Liver (tissue), 8 donors: ENCODE measurements at regions not wholly inside any gene's neighbourhood (a gene's known extent, or its start where the extent isn't known, plus 50 kb on each side); places are given as distances from the start of the nearest gene placed in this dataset.

Experiments
- DNase-seq: peaks from one replicate; pipeline ENCODE4 v3.0.0-alpha.2; 2017; ENCODE audit warnings: low spot score
- H3K27ac ChIP-seq, 2 donors: one replicate each; pipeline ENCODE4 v1.7.0; 2013; ENCODE audit warnings: inconsistent platforms in 2 of 2, low read length in 2 of 2, control low read depth in 1 of 2, low read depth in 1 of 2, mild to moderate bottlenecking in 1 of 2
- H3K27me3 ChIP-seq, 4 donors: one replicate each; pipeline versions ENCODE4 v1.6.1 to v1.7.0; 2013; ENCODE audit warnings: low read length in 3 of 4, inconsistent platforms in 1 of 4, mild to moderate bottlenecking in 1 of 4, moderate library complexity in 1 of 4; ENCODE audit not compliant: control insufficient read depth in 4 of 4, insufficient read depth in 4 of 4
- H3K36me3 ChIP-seq, 4 donors: one replicate each; pipeline versions ENCODE4 v1.6.1 to v1.7.0; 2013; ENCODE audit warnings: low read length in 3 of 4, mild to moderate bottlenecking in 3 of 4, low read depth in 1 of 4, moderate library complexity in 1 of 4; ENCODE audit not compliant: control insufficient read depth in 4 of 4, insufficient read depth in 3 of 4
- H3K4me1 ChIP-seq, 4 donors: one replicate each; pipeline versions ENCODE4 v1.6.1 to v1.7.0; 2013; ENCODE audit warnings: low read length in 3 of 4, mild to moderate bottlenecking in 3 of 4, moderate library complexity in 1 of 4; ENCODE audit not compliant: control insufficient read depth in 4 of 4, insufficient read depth in 4 of 4
- H3K4me3 ChIP-seq, 3 donors: one replicate each; pipeline versions ENCODE4 v1.6.1 to v1.7.0; 2013; ENCODE audit warnings: low read length in 3 of 3, control low read depth in 1 of 3, low read depth in 1 of 3, mild to moderate bottlenecking in 1 of 3
- H3K9ac ChIP-seq, 2 donors: one replicate each; pipeline ENCODE4 v1.7.0; 2013; ENCODE audit warnings: low read length in 2 of 2, mild to moderate bottlenecking in 2 of 2, moderate library complexity in 2 of 2, control low read depth in 1 of 2, low read depth in 1 of 2
- H3K9me3 ChIP-seq, 4 donors: one replicate each; pipeline versions ENCODE4 v1.6.1 to v1.7.0; 2013; ENCODE audit warnings: low read length in 3 of 4; ENCODE audit not compliant: control insufficient read depth in 4 of 4
- CTCF ChIP-seq: fragments of 150-350 bp; IDR thresholded peaks from 2 replicates; pipeline ENCODE4 v1.5.1; 2017; ENCODE audit warnings: improper control_type of control experiment, low read depth, low read length; ENCODE audit not compliant: missing input control
- EGR1 ChIP-seq, 2 donors: IDR thresholded peaks; 2 replicates each; pipeline ENCODE4 v1.6.1; 2016 to 2018; ENCODE audit warnings: antibody characterized with exemption in 2 of 2, low read depth in 2 of 2
- FOXA1 ChIP-seq: IDR thresholded peaks from 2 replicates; pipeline ENCODE4 v1.6.1; 2016; ENCODE audit warnings: antibody characterized with exemption
- FOXA2 ChIP-seq: IDR thresholded peaks from 2 replicates; pipeline ENCODE4 v1.6.1; 2016; ENCODE audit warnings: antibody characterized with exemption
- GABPA ChIP-seq, 2 donors: IDR thresholded peaks in 1 of 2; conservative IDR thresholded peaks in 1 of 2; 2 replicates each; pipeline ENCODE4 v1.6.1; 2016; ENCODE audit warnings: antibody characterized with exemption in 2 of 2, mild to moderate bottlenecking in 1 of 2, moderate library complexity in 1 of 2
- HNF4A ChIP-seq, 2 donors: conservative IDR thresholded peaks; 2 replicates each; pipeline ENCODE4 v1.6.1; 2016; ENCODE audit warnings: antibody characterized with exemption in 2 of 2, mild to moderate bottlenecking in 2 of 2
- HNF4G ChIP-seq: IDR thresholded peaks from 2 replicates; pipeline ENCODE4 v1.6.1; 2016; ENCODE audit warnings: antibody characterized with exemption
- JUND ChIP-seq, 2 donors: IDR thresholded peaks; 2 replicates each; pipeline ENCODE4 v1.6.1; 2016; ENCODE audit warnings: antibody characterized with exemption in 2 of 2
- NR2F2 ChIP-seq: IDR thresholded peaks from 2 replicates; pipeline ENCODE4 v1.6.1; 2016; ENCODE audit warnings: antibody characterized with exemption
- RAD21 ChIP-seq, 2 donors: IDR thresholded peaks; 2 replicates each; pipeline ENCODE4 v1.6.1; 2016; ENCODE audit warnings: antibody characterized with exemption in 2 of 2, mild to moderate bottlenecking in 2 of 2
- RXRA ChIP-seq, 2 donors: IDR thresholded peaks; 2 replicates each; pipeline ENCODE4 v1.6.1; 2017 to 2018; ENCODE audit warnings: antibody characterized with exemption in 2 of 2, mild to moderate bottlenecking in 1 of 2
- SP1 ChIP-seq: IDR thresholded peaks from 2 replicates; pipeline ENCODE4 v1.6.1; 2018; ENCODE audit warnings: antibody characterized with exemption, mild to moderate bottlenecking
- TAF1 ChIP-seq: conservative IDR thresholded peaks from 2 replicates; pipeline ENCODE4 v1.6.1; 2016; ENCODE audit warnings: antibody characterized with exemption, mild to moderate bottlenecking
- YY1 ChIP-seq: IDR thresholded peaks from 2 replicates; pipeline ENCODE4 v1.6.1; 2016; ENCODE audit warnings: antibody characterized with exemption, mild to moderate bottlenecking
- WGBS: extraction: QIAGEN DNeasy Blood & Tissue Kit; methylation state at CpG from one replicate; pipeline ENCODE4 v1.1.7; 2013; 5-methylcytosine and 5-hydroxymethylcytosine counted together
- TF ChIP-seq, protein P1 (sequence below): IDR thresholded peaks from 2 replicates; pipeline ENCODE4 v1.6.1; 2016; ENCODE audit warnings: antibody characterized with exemption
- TF ChIP-seq, protein P2 (sequence below): IDR thresholded peaks from 2 replicates; pipeline ENCODE4 v1.6.1; 2016; ENCODE audit warnings: antibody characterized with exemption
- TF ChIP-seq, protein P3 (sequence below): IDR thresholded peaks from 2 replicates; pipeline ENCODE4 v1.6.1; 2016; ENCODE audit warnings: antibody characterized with exemption
- TF ChIP-seq, protein P4 (sequence below): IDR thresholded peaks from 2 replicates; pipeline ENCODE4 v1.6.1; 2016; ENCODE audit warnings: antibody characterized with exemption, mild to moderate bottlenecking
- donor health status: healthy.
- donor health status: healthy.
- donor health status: healthy.
- donor health status: healthy.
- donor health status: healthy.

DNA sequence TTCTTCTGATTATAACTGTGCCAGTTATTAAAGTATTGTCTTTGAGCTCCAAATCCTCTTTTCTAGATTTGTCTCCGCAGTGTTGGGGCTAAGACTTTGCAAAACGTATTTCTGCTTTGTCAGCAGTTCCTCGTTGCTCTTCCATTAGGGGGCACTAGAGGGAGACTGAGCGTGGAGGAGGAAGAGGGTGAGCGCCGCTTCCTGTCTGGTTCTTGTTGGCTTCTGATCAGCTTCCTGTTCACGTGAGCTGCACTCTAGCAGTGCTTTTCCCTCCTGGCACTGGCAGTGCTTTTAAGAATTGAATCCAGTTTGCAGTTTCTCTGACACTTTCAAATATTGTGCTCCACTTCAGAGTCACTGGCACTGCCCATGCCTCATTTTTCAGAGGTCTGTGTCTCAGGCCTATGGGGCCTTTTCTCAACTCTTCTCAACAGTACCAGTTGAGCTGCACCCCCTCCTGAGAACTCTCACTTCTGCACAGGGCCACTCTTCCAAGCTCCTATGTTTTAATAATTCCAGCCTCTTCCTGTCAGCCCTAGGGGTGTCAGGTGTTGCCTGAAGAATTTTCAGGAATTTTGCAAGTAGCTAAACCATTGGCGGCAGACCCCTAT, 54.4 kb upstream of the LCORL start:
- TF ChIP-seq RXRA (IDR thresholded peaks at IDR 0.05) (no peak), SP1 (no peak), YY1 (no peak), HNF4A (conservative IDR thresholded peaks at IDR 0.05) (no peak), GABPA (IDR thresholded peaks at IDR 0.05 in 1 of 2, conservative IDR thresholded peaks at IDR 0.05 in 1 of 2) (peak; percentile 14 to 39), HNF4G (no peak), FOXA1 (no peak), CTCF (peak; percentile 27), NR2F2 (no peak), TAF1 (no peak), JUND (IDR thresholded peaks at IDR 0.05) (no peak), EGR1 (IDR thresholded peaks at IDR 0.05; ENCODE audit: low read depth in 2 of 2) (no peak), FOXA2 (no peak), RAD21 (IDR thresholded peaks at IDR 0.05) (peak; percentile 49 to 70)
- TF ChIP-seq, protein P1, sequence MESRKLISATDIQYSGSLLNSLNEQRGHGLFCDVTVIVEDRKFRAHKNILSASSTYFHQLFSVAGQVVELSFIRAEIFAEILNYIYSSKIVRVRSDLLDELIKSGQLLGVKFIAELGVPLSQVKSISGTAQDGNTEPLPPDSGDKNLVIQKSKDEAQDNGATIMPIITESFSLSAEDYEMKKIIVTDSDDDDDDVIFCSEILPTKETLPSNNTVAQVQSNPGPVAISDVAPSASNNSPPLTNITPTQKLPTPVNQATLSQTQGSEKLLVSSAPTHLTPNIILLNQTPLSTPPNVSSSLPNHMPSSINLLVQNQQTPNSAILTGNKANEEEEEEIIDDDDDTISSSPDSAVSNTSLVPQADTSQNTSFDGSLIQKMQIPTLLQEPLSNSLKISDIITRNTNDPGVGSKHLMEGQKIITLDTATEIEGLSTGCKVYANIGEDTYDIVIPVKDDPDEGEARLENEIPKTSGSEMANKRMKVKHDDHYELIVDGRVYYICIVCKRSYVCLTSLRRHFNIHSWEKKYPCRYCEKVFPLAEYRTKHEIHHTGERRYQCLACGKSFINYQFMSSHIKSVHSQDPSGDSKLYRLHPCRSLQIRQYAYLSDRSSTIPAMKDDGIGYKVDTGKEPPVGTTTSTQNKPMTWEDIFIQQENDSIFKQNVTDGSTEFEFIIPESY, result no peak
- TF ChIP-seq, protein P2, sequence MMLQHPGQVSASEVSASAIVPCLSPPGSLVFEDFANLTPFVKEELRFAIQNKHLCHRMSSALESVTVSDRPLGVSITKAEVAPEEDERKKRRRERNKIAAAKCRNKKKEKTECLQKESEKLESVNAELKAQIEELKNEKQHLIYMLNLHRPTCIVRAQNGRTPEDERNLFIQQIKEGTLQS, result no peak
- TF ChIP-seq, protein P3, sequence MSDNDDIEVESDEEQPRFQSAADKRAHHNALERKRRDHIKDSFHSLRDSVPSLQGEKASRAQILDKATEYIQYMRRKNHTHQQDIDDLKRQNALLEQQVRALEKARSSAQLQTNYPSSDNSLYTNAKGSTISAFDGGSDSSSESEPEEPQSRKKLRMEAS, result no peak
- TF ChIP-seq, protein P4, sequence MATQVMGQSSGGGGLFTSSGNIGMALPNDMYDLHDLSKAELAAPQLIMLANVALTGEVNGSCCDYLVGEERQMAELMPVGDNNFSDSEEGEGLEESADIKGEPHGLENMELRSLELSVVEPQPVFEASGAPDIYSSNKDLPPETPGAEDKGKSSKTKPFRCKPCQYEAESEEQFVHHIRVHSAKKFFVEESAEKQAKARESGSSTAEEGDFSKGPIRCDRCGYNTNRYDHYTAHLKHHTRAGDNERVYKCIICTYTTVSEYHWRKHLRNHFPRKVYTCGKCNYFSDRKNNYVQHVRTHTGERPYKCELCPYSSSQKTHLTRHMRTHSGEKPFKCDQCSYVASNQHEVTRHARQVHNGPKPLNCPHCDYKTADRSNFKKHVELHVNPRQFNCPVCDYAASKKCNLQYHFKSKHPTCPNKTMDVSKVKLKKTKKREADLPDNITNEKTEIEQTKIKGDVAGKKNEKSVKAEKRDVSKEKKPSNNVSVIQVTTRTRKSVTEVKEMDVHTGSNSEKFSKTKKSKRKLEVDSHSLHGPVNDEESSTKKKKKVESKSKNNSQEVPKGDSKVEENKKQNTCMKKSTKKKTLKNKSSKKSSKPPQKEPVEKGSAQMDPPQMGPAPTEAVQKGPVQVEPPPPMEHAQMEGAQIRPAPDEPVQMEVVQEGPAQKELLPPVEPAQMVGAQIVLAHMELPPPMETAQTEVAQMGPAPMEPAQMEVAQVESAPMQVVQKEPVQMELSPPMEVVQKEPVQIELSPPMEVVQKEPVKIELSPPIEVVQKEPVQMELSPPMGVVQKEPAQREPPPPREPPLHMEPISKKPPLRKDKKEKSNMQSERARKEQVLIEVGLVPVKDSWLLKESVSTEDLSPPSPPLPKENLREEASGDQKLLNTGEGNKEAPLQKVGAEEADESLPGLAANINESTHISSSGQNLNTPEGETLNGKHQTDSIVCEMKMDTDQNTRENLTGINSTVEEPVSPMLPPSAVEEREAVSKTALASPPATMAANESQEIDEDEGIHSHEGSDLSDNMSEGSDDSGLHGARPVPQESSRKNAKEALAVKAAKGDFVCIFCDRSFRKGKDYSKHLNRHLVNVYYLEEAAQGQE, result no peak
- no peak for DNase-seq
- no peaks in the 10 kb centered on the region for H3K4me1 ChIP-seq
- no peak overlapping the region for H3K27ac ChIP-seq
- H3K27me3 ChIP-seq, result peaks cover 0 to 10% (median 3%) of the 10 kb centered on the region in 4 donors
- no peaks in the 10 kb centered on the region for H3K36me3 ChIP-seq
- H3K9ac ChIP-seq, result no peak overlapping the region
- 62% methylated on average over 8 of the region's 8 CpGs for WGBS
- H3K4me3 ChIP-seq, result no peak overlapping the region
- H3K9me3 ChIP-seq, result no peaks in the 10 kb centered on the region
